K562 (cell line): ENCODE measurements at regions not wholly inside any gene's neighbourhood (a gene's known extent, or its start where the extent isn't known, plus 50 kb on each side); places are given as distances from the start of the nearest gene placed in this dataset.

Source experiments
- ARHGAP35 ChIP-seq: fragments of 450-650 bp; IDR thresholded peaks from 2 replicates; pipeline ENCODE4 v1.6.1; 2018; ENCODE audit not compliant: partially characterized antibody
- FIP1L1 ChIP-seq: fragments of 200-400 bp; formaldehyde crosslinking; IDR thresholded peaks from 2 replicates; pipeline ENCODE4 v1.6.1; 2018; ENCODE audit warnings: mild to moderate bottlenecking, low read depth, low read length; ENCODE audit not compliant: poor library complexity, severe bottlenecking
- KDM5B ChIP-seq: fragments of 200-600 bp; sonication (generic); IDR thresholded peaks from 2 replicates; pipeline ENCODE4 v1.6.1; 2012; ENCODE audit warnings: low read depth, mild to moderate bottlenecking, moderate library complexity, low read length, control low read depth, inconsistent platforms; ENCODE audit not compliant: insufficient replicate concordance
- POLR3G ChIP-seq: IDR thresholded peaks from 2 replicates; pipeline ENCODE4 v1.6.1; 2011; ENCODE audit not compliant: insufficient read length, insufficient replicate concordance; ENCODE audit errors: extremely low read depth
- U2AF1 ChIP-seq: fragments of 200-400 bp; formaldehyde crosslinking; optimal IDR thresholded peaks from 2 replicates; pipeline ENCODE3; 2017; ENCODE audit warnings: mild to moderate bottlenecking, low read depth, low read length, moderate library complexity
- ZNF184 ChIP-seq: sonication (generic); formaldehyde crosslinking; IDR thresholded peaks from 2 replicates; pipeline ENCODE4 v1.5.0; 2020; ENCODE audit warnings: missing genetic modification reagents
- TF ChIP-seq, protein P1 (sequence below): fragments of 450-650 bp; IDR thresholded peaks from 2 replicates; pipeline ENCODE4 v1.6.1; 2016; ENCODE audit warnings: mild to moderate bottlenecking, moderate library complexity

GRCh38 chr18:26768385-26768784 is 97.1 kb downstream of the AQP4 start (continued):
- TF ChIP-seq, protein P1, sequence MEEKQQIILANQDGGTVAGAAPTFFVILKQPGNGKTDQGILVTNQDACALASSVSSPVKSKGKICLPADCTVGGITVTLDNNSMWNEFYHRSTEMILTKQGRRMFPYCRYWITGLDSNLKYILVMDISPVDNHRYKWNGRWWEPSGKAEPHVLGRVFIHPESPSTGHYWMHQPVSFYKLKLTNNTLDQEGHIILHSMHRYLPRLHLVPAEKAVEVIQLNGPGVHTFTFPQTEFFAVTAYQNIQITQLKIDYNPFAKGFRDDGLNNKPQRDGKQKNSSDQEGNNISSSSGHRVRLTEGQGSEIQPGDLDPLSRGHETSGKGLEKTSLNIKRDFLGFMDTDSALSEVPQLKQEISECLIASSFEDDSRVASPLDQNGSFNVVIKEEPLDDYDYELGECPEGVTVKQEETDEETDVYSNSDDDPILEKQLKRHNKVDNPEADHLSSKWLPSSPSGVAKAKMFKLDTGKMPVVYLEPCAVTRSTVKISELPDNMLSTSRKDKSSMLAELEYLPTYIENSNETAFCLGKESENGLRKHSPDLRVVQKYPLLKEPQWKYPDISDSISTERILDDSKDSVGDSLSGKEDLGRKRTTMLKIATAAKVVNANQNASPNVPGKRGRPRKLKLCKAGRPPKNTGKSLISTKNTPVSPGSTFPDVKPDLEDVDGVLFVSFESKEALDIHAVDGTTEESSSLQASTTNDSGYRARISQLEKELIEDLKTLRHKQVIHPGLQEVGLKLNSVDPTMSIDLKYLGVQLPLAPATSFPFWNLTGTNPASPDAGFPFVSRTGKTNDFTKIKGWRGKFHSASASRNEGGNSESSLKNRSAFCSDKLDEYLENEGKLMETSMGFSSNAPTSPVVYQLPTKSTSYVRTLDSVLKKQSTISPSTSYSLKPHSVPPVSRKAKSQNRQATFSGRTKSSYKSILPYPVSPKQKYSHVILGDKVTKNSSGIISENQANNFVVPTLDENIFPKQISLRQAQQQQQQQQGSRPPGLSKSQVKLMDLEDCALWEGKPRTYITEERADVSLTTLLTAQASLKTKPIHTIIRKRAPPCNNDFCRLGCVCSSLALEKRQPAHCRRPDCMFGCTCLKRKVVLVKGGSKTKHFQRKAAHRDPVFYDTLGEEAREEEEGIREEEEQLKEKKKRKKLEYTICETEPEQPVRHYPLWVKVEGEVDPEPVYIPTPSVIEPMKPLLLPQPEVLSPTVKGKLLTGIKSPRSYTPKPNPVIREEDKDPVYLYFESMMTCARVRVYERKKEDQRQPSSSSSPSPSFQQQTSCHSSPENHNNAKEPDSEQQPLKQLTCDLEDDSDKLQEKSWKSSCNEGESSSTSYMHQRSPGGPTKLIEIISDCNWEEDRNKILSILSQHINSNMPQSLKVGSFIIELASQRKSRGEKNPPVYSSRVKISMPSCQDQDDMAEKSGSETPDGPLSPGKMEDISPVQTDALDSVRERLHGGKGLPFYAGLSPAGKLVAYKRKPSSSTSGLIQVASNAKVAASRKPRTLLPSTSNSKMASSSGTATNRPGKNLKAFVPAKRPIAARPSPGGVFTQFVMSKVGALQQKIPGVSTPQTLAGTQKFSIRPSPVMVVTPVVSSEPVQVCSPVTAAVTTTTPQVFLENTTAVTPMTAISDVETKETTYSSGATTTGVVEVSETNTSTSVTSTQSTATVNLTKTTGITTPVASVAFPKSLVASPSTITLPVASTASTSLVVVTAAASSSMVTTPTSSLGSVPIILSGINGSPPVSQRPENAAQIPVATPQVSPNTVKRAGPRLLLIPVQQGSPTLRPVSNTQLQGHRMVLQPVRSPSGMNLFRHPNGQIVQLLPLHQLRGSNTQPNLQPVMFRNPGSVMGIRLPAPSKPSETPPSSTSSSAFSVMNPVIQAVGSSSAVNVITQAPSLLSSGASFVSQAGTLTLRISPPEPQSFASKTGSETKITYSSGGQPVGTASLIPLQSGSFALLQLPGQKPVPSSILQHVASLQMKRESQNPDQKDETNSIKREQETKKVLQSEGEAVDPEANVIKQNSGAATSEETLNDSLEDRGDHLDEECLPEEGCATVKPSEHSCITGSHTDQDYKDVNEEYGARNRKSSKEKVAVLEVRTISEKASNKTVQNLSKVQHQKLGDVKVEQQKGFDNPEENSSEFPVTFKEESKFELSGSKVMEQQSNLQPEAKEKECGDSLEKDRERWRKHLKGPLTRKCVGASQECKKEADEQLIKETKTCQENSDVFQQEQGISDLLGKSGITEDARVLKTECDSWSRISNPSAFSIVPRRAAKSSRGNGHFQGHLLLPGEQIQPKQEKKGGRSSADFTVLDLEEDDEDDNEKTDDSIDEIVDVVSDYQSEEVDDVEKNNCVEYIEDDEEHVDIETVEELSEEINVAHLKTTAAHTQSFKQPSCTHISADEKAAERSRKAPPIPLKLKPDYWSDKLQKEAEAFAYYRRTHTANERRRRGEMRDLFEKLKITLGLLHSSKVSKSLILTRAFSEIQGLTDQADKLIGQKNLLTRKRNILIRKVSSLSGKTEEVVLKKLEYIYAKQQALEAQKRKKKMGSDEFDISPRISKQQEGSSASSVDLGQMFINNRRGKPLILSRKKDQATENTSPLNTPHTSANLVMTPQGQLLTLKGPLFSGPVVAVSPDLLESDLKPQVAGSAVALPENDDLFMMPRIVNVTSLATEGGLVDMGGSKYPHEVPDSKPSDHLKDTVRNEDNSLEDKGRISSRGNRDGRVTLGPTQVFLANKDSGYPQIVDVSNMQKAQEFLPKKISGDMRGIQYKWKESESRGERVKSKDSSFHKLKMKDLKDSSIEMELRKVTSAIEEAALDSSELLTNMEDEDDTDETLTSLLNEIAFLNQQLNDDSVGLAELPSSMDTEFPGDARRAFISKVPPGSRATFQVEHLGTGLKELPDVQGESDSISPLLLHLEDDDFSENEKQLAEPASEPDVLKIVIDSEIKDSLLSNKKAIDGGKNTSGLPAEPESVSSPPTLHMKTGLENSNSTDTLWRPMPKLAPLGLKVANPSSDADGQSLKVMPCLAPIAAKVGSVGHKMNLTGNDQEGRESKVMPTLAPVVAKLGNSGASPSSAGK, result no peak
- TF ChIP-seq KDM5B (no peak), U2AF1 (no peak), POLR3G (no peak), ARHGAP35 (no peak), ZNF184 (CRISPR knock-in tag) (no peak), FIP1L1 (no peak)
